ENCODE measurements at regions not wholly inside any gene's neighbourhood (a gene's known extent, or its start where the extent isn't known, plus 50 kb on each side); places are given as distances from the start of the nearest gene placed in this dataset.

- H3K4me1 ChIP-seq (ENCODE audit: insufficient read depth, low read length), result no peaks in the 10 kb centered on the region
- H3K27me3 ChIP-seq (ENCODE audit: insufficient read depth, low read length), result no peaks in the 10 kb centered on the region
- no peaks in the 10 kb centered on the region for H3K9me3 ChIP-seq (ENCODE audit: low read depth, low read length)
- H3K4me3 ChIP-seq (ENCODE audit: low read length), result no peak overlapping the region
Measured at GRCh38 chr12:85720308-85721033, 115.7 kb downstream of the RASSF9 start.

GRCh38 chr12:85725991-85726390, 110.2 kb downstream of the RASSF9 start:
- no peaks in the 10 kb centered on the region for H3K27me3 ChIP-seq (ENCODE audit: insufficient read depth, low read length)
- H3K4me3 ChIP-seq (ENCODE audit: low read length), result no peak overlapping the region
- H3K4me1 ChIP-seq (ENCODE audit: insufficient read depth, low read length), result no peaks in the 10 kb centered on the region
- H3K9me3 ChIP-seq (ENCODE audit: low read depth, low read length), result no peaks in the 10 kb centered on the region

- H3K9me3 ChIP-seq (ENCODE audit: low read depth, low read length), result no peaks in the 10 kb centered on the region
- H3K4me3 ChIP-seq (ENCODE audit: low read length), result no peak overlapping the region
- no peaks in the 10 kb centered on the region for H3K27me3 ChIP-seq (ENCODE audit: insufficient read depth, low read length)
- H3K4me1 ChIP-seq (ENCODE audit: insufficient read depth, low read length), result no peaks in the 10 kb centered on the region
Measured at GRCh38 chr12:85733221-85733840, 102.9 kb downstream of the RASSF9 start.

GRCh38 chr12:85733984-85734383, 102.2 kb downstream of the RASSF9 start:
- Histone ChIP-seq H3K4me1 (ENCODE audit: insufficient read depth, low read length) (no peaks in the 10 kb centered on the region), H3K9me3 (ENCODE audit: low read depth, low read length) (peaks cover 4% of the 10 kb centered on the region), H3K4me3 (ENCODE audit: low read length) (no peak overlapping the region), H3K27me3 (ENCODE audit: insufficient read depth, low read length) (no peaks in the 10 kb centered on the region)

- H3K4me1 ChIP-seq (ENCODE audit: insufficient read depth, low read length), result no peaks in the 10 kb centered on the region
- H3K27me3 ChIP-seq (ENCODE audit: insufficient read depth, low read length), result no peaks in the 10 kb centered on the region
- peaks cover 5% of the 10 kb centered on the region for H3K9me3 ChIP-seq (ENCODE audit: low read depth, low read length)
- no peak overlapping the region for H3K4me3 ChIP-seq (ENCODE audit: low read length)
Measured at GRCh38 chr12:85740186-85740585, 96.0 kb downstream of the RASSF9 start.

- no peaks in the 10 kb centered on the region for H3K4me1 ChIP-seq (ENCODE audit: insufficient read depth, low read length)
- H3K27me3 ChIP-seq (ENCODE audit: insufficient read depth, low read length), result no peaks in the 10 kb centered on the region
- H3K9me3 ChIP-seq (ENCODE audit: low read depth, low read length), result peaks cover 5% of the 10 kb centered on the region
- H3K4me3 ChIP-seq (ENCODE audit: low read length), result no peak overlapping the region
Measured at GRCh38 chr12:85741046-85741445, 95.2 kb downstream of the RASSF9 start.

GRCh38 chr12:85747941-85748495, 88.2 kb downstream of the RASSF9 start:
- Histone ChIP-seq H3K27me3 (ENCODE audit: insufficient read depth, low read length) (no peaks in the 10 kb centered on the region), H3K4me3 (ENCODE audit: low read length) (no peak overlapping the region), H3K4me1 (ENCODE audit: insufficient read depth, low read length) (no peaks in the 10 kb centered on the region), H3K9me3 (ENCODE audit: low read depth, low read length) (no peaks in the 10 kb centered on the region)

Measured in mononuclear cell (primary cell).